Adipocyte (in vitro differentiated cells): ENCODE measurements at regions not wholly inside any gene's neighbourhood (a gene's known extent, or its start where the extent isn't known, plus 50 kb on each side); places are given as distances from the start of the nearest gene placed in this dataset.

ENCODE experiments used
- DNase-seq: peaks from one replicate; pipeline ENCODE4 v3.0.0-alpha.2; 2015; ENCODE audit warnings: low read depth
- H3K27me3 ChIP-seq: replicated peaks from 2 replicates; pipeline ENCODE4 v1.7.0; 2013; ENCODE audit warnings: mild to moderate bottlenecking, low read length, moderate library complexity; ENCODE audit not compliant: control insufficient read depth, insufficient read depth
- H3K36me3 ChIP-seq: 2 replicates; pipeline ENCODE4 v1.7.0; 2013; ENCODE audit warnings: low read length, mild to moderate bottlenecking, moderate library complexity; ENCODE audit not compliant: control insufficient read depth, insufficient read depth, severe bottlenecking
- H3K4me1 ChIP-seq: 2 replicates; pipeline ENCODE4 v1.7.0; 2013; ENCODE audit warnings: mild to moderate bottlenecking, low read length, moderate library complexity; ENCODE audit not compliant: control insufficient read depth, insufficient read depth
- H3K4me3 ChIP-seq: 2 replicates; pipeline ENCODE4 v1.7.0; 2013; ENCODE audit warnings: mild to moderate bottlenecking, low read length, moderate library complexity
- H3K9ac ChIP-seq: 2 replicates; pipeline ENCODE4 v1.7.0; 2013; ENCODE audit warnings: mild to moderate bottlenecking, low read length, moderate library complexity
- H3K9me3 ChIP-seq: 2 replicates; pipeline ENCODE4 v1.7.0; 2013; ENCODE audit warnings: mild to moderate bottlenecking, low read length, moderate library complexity; ENCODE audit not compliant: control insufficient read depth

DNA sequence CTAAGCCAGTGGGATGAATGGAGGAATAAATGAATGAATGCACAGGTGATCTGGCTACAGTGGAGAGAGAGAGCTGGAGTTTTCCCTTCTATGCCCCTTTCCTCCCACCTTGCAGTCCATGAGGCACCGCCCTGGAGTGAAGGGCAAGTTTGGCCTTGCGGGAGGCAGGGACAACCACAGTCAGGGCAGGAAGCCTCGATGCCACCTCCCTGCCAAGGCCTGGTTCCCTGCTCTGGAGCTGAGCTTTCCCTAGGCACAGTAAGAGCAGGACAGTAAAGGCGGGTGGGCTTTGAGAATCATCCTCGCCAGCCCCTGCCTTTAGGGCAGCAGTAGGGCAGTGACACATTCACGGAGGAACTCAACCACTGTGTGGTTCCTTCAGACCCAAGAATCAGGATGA, 72.6 kb downstream of the RBFOX3 start:
- H3K36me3 ChIP-seq: no peaks in the 10 kb centered on the region
- H3K9me3 ChIP-seq: no peaks in the 10 kb centered on the region
- DNase-seq: no peak
- peaks cover 51% of the 10 kb centered on the region for H3K27me3 ChIP-seq
- no peaks in the 10 kb centered on the region for H3K4me1 ChIP-seq
- H3K9ac ChIP-seq: no peak overlapping the region
- no peak overlapping the region for H3K4me3 ChIP-seq

DNA sequence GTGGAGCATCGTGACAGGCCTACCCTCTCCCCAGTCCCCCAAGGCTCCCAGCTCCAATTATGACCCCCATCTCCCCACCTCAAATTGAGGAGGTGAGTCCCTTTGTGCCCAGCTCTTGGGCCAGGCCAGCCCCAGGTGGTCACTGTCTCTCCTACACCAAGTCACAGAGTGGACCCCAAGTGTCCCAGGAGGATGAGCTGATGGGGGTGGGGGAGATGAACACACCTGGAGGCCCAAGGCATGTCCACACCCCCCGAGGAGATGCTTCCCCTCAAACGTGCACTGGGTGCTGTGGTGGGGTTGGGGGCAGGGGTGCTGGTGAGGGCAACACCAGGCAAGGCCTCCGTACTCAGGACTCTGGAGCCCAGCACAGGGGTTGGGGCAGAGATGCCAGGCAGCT, 73.2 kb downstream of the RBFOX3 start:
- Histone ChIP-seq H3K9me3 (no peaks in the 10 kb centered on the region), H3K9ac (no peak overlapping the region), H3K4me1 (no peaks in the 10 kb centered on the region), H3K4me3 (no peak overlapping the region), H3K27me3 (peaks cover 45% of the 10 kb centered on the region), H3K36me3 (no peaks in the 10 kb centered on the region)
- DNase-seq: no peak

DNA sequence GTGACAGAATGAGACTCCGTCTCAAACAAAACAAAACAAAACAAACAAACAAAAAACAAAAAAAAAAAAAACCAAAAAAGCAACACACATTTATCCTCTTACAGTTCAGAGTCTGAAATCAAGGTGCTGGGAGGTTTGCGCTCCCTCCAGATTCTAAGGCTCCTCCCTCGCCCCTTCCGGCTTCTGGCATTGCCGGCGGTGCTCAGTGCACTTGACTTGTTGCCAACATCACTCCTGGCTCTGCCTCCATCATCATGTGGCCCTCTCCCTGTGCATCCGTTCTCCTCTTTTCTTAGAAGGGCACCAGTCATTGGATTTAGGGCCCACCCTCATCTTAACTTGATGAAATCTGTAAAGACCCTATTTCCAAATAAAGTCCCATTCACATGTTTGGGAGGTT, 73.8 kb downstream of the RBFOX3 start:
- H3K9ac ChIP-seq: no peak overlapping the region
- no peaks in the 10 kb centered on the region for H3K4me1 ChIP-seq
- H3K4me3 ChIP-seq: no peak overlapping the region
- no peak for DNase-seq
- H3K36me3 ChIP-seq: no peaks in the 10 kb centered on the region
- peaks cover 44% of the 10 kb centered on the region for H3K27me3 ChIP-seq
- H3K9me3 ChIP-seq: no peaks in the 10 kb centered on the region

DNA sequence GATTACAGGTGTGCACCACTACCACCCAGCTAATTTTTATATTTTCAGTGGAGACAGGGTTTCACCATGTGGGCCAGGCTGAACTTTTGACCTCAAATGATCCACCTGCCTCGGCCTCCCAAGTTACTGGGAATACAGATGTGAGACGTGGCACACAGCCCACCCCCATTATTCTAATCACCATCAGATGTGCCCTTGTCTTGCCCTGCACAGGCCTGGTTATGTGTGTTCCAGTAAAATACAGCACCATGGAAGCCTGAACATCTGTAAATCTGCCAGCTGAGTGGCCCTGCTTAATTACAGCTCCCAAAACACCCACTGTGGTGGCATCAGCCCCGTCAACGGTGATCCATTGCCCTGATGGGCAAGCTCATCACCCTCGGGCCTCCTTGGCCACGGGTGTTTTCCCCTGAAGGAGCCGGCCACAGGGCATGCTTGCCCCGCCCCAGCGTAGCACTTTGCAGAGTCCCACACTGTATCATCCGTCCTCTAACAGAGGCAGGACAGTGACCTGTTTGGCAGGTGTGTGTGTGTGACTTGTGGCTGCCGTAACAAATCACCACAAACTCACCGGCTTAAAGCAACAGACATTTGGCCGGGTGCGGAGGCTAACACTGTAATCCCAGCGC, 74.5 kb downstream of the RBFOX3 start:
- H3K4me1 ChIP-seq: no peaks in the 10 kb centered on the region
- no peaks in the 10 kb centered on the region for H3K36me3 ChIP-seq
- H3K9ac ChIP-seq: no peak overlapping the region
- H3K27me3 ChIP-seq: peaks cover 44% of the 10 kb centered on the region
- H3K9me3 ChIP-seq: no peaks in the 10 kb centered on the region
- H3K4me3 ChIP-seq: no peak overlapping the region
- no peak for DNase-seq

DNA sequence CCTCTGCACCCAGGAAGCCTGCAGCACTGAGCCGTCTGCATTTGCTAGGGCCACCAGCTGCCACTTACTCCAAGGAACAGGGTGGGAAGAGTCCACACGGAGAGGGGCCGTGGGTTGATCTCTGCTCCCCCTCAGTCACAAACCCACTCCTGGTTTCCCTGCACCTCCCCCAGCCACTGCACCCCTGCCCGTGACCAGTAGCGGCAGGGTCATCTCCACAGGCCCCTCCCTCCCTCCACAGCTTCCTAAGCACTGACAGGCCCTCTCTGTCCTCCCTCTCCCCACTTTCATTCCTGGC, 75.2 kb downstream of the RBFOX3 start:
- H3K4me1 ChIP-seq: no peaks in the 10 kb centered on the region
- H3K9ac ChIP-seq: no peak overlapping the region
- no peaks in the 10 kb centered on the region for H3K9me3 ChIP-seq
- H3K36me3 ChIP-seq: no peaks in the 10 kb centered on the region
- H3K4me3 ChIP-seq: no peak overlapping the region
- H3K27me3 ChIP-seq: peaks cover 46% of the 10 kb centered on the region
- no peak for DNase-seq

DNA sequence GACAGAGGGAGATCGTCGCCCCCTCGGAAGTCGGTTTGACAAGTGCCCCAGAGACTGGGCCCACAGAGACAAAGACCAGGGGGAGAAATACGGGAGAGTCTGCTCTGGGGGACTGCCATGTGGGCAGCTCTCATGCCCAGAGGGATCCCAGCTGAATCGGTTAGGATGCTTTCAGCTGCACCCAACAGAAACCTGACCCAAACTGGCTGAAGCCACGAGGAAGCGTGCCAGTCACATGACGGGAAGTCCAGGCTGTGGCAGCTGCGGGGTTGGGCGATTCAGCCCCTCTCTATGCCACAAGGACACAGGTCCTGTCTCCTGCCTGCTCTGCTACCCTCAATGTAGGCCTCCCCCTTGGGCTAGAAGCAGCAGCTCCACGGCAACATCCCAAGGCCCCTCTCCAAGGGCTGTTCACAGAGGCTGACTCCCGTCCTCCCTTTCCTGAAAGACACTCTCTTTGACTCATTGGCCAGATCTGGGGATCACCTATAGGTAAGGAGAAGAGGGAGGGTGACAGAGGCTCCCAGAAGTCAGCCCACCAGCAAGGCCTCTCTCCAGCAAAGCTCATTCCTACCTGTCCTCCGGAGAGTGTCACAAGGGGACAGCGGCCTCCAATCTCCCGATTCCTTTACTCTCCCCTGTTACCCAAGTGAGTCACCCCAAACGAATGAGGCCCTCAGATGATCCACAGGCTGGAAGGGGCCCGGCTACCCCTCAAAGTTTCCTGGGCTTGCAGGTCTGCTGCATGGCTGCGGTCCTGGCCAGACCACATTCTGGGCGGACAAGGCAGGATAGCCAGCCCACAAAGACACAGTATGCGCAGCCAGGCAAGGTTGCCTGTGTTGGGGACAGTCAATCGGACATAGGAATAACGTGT, 75.8 kb downstream of the RBFOX3 start:
- Histone ChIP-seq H3K4me3 (no peak overlapping the region), H3K9me3 (no peaks in the 10 kb centered on the region), H3K4me1 (no peaks in the 10 kb centered on the region), H3K36me3 (no peaks in the 10 kb centered on the region), H3K9ac (no peak overlapping the region), H3K27me3 (peaks cover 51% of the 10 kb centered on the region)
- DNase-seq: no peak

DNA sequence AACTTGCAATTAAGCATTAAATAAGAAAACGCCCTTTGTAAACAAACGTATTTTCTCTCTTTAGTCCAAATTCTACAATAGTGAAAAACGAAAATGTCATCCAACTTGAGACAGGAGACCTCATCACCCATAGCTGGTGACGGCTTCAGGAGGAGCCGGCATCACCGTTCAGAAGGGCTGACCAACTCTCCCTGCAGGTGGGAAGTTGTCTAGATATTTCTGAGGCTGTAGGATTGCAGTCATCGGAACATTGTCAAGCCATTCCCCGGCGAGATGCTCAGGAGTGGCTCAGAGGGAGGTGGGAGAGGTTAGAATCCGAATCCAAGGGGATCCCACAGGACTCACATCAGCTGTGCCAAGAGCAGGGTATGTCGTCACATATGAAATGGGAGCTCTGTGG, 76.7 kb downstream of the RBFOX3 start:
- DNase-seq: no peak
- Histone ChIP-seq H3K9ac (no peak overlapping the region), H3K4me1 (no peaks in the 10 kb centered on the region), H3K9me3 (no peaks in the 10 kb centered on the region), H3K27me3 (peaks cover 58% of the 10 kb centered on the region), H3K4me3 (no peak overlapping the region), H3K36me3 (no peaks in the 10 kb centered on the region)

DNA sequence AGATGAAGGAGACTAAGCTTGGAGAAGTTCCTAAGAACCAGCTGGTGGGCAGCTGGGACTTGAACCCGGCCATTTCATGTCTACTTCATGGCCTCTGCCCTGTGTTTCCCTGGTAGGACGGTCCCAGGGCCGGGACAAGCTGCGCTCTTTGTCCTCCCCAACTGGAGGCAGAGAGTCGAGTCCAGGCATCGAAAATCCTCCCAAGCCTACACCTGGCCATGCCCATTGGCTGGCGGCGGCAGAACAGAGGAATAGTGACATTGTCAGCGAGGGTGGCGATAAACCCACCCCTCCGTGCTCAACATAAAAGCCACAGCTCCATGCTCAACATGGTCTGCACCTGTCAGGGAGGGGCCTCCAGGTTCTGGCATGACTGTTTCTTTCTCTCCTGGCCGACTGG, 77.7 kb downstream of the RBFOX3 start:
- Histone ChIP-seq H3K27me3 (peaks cover 59% of the 10 kb centered on the region), H3K9ac (no peak overlapping the region), H3K4me1 (no peaks in the 10 kb centered on the region), H3K9me3 (no peaks in the 10 kb centered on the region), H3K4me3 (no peak overlapping the region), H3K36me3 (no peaks in the 10 kb centered on the region)
- DNase-seq: no peak

DNA sequence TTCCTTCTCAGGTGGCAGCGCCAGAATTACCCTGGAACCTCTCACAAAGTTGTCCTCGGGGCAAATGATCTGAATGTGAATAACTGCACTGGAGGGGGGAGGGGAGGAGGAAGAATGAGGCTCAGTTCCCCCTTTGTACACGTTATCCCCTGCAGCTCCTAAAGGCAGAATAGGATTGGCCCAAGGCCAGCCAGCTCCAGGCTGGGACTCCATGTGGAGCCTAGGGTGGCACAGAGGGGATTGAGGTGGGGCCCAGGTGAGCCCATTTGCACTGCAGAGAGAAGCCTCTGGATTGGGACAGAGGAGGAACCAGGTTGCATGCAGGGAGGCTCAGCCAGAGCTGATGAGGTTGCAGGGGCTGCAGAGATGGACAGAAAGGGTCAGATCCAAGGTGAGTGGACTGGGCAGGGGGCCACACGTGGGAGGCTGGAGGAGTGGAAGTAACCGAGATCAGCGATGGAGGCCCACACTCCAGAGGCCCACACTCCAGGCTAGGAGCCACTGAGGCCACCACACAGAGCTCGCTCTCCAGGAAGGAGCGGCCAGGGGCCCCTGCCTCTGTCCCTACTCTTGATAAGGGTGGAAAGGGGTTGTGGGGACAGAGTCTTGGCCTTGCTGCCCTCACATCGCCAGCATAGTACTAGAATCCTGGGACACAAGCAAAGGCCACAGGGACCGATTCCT, 78.6 kb downstream of the RBFOX3 start:
- H3K4me3 ChIP-seq: no peak overlapping the region
- no peak for DNase-seq
- H3K4me1 ChIP-seq: no peaks in the 10 kb centered on the region
- H3K36me3 ChIP-seq: no peaks in the 10 kb centered on the region
- H3K27me3 ChIP-seq: peaks cover 59% of the 10 kb centered on the region
- no peak overlapping the region for H3K9ac ChIP-seq
- H3K9me3 ChIP-seq: no peaks in the 10 kb centered on the region

DNA sequence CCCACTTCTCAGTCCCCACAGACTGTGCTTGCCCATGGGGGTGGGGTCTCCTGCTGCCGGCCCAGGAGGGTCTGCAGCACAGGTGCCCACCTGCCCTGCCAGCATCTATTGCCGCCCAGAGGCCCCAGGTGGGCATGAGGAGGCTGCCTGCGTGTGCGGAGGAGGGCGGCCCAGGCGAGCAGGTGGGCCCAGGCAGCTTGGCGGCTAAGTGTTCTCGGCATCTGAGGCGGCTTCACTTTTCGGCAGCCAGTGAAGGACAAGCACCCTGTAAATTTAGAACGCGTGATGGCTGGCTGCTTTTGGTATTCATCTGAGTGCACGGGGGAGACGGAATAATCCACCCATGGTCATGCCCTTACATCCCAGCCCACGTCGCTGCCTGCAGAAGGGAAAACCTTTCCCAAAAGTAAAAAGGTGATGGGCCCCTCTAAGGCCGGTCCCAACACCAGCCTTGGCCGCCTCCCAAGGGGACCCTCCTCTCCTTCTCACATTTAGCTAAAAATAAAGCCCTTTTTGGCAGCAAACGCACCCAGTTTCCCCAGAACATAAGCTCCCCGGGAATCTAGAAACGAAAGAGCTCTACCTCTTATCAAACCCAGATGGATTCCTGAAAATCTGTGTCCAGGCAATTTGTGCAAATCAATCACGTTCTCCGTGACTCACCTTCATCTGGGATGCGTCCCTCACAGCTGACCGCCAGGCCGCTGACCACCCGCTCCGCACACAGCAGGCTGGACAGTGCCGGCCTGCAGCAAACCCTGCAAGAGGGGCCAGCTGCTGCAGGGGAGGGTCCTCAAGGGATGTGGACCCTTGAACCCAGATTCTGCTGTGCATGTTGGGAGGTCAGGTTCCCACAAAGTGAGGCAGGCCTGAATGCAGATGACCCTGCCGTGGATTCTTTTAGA, 79.4 kb downstream of the RBFOX3 start:
- peaks cover 57% of the 10 kb centered on the region for H3K27me3 ChIP-seq
- H3K4me1 ChIP-seq: no peaks in the 10 kb centered on the region
- no peaks in the 10 kb centered on the region for H3K9me3 ChIP-seq
- no peaks in the 10 kb centered on the region for H3K36me3 ChIP-seq
- H3K9ac ChIP-seq: no peak overlapping the region
- DNase-seq: no peak
- no peak overlapping the region for H3K4me3 ChIP-seq
